Amniotic stem cell (primary cell): ENCODE measurements at regions not wholly inside any gene's neighbourhood (a gene's known extent, or its start where the extent isn't known, plus 50 kb on each side); places are given as distances from the start of the nearest gene placed in this dataset.

Experiments
- DNase-seq: peaks from one replicate; lab custom pipeline; 2025; lab: John Stamatoyannopoulos, UW

GRCh38 chr7:46163246-46163645, 242.2 kb upstream of the IGFBP3 start:
- DNase-seq = no peak

GRCh38 chr7:46162609-46163008, 241.5 kb upstream of the IGFBP3 start:
- DNase-seq = no peak

GRCh38 chr7:46160861-46161260, 239.8 kb upstream of the IGFBP3 start:
- DNase-seq = no peak

GRCh38 chr7:46157931-46158330, 236.9 kb upstream of the IGFBP3 start:
- no peak for DNase-seq

- no peak for DNase-seq
Observed at GRCh38 chr7:46157404-46157803, 236.3 kb upstream of the IGFBP3 start.

- no peak for DNase-seq
Observed at GRCh38 chr7:46156853-46157252, 235.8 kb upstream of the IGFBP3 start.

- no peak for DNase-seq
Observed at GRCh38 chr7:46156086-46156485, 235.0 kb upstream of the IGFBP3 start.

GRCh38 chr7:46155367-46155766, 234.3 kb upstream of the IGFBP3 start:
- no peak for DNase-seq

GRCh38 chr7:46153951-46154787, 233.1 kb upstream of the IGFBP3 start:
- DNase-seq = no peak

GRCh38 chr7:46153583-46153950, 232.5 kb upstream of the IGFBP3 start:
- DNase-seq = no peak

- DNase-seq = no peak
Observed at GRCh38 chr7:46152696-46153095, 231.6 kb upstream of the IGFBP3 start.

GRCh38 chr7:46150721-46151120, 229.6 kb upstream of the IGFBP3 start:
- no peak for DNase-seq

- no peak for DNase-seq
Observed at GRCh38 chr7:46150202-46150601, 229.1 kb upstream of the IGFBP3 start.

- no peak for DNase-seq
Observed at GRCh38 chr7:46147871-46148270, 226.8 kb upstream of the IGFBP3 start.

GRCh38 chr7:46146454-46147255, 225.6 kb upstream of the IGFBP3 start:
- DNase-seq = no peak

- peak; percentile 73 for DNase-seq
Observed at GRCh38 chr7:46145412-46145811, 224.3 kb upstream of the IGFBP3 start.

- DNase-seq = no peak
Observed at GRCh38 chr7:46143949-46144917, 223.2 kb upstream of the IGFBP3 start.

- DNase-seq = no peak
Observed at GRCh38 chr7:46143421-46143820, 222.3 kb upstream of the IGFBP3 start.

GRCh38 chr7:46139079-46139478, 218.0 kb upstream of the IGFBP3 start:
- DNase-seq = peak; percentile 9

- DNase-seq = no peak
Observed at GRCh38 chr7:46137725-46138124, 216.7 kb upstream of the IGFBP3 start.

GRCh38 chr7:46135557-46135956, 214.5 kb upstream of the IGFBP3 start:
- DNase-seq = no peak

GRCh38 chr7:46134795-46135194, 213.7 kb upstream of the IGFBP3 start:
- DNase-seq = no peak
